ENCODE measurements at regions not wholly inside any gene's neighbourhood (a gene's known extent, or its start where the extent isn't known, plus 50 kb on each side); places are given as distances from the start of the nearest gene placed in this dataset.
"Not testable (repeated sequence)": the region's sequence is repeated elsewhere in the genome, so short reads cannot be mapped to it uniquely, and the experiment has no call there.

DNA sequence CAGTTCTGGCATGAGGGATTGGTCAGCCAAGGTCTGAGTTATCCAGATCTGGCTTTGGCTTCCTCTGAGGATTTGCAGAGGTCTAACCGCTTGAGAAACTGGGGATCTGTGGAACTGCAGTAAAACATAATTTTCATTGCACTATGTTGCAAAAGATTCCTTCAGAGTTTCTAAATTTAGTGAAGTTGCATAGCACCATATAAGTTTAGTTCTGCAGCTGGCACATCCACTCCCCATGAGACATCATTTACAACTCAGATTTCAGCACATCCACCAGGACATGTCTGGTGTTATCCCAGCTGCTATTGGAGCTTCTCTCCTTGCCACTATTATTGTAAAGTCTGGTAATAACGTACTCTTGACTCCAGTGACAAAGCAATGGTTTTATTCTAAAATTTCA lies 181.5 kb downstream of the CWF19L2 start:
- DNase-seq = no peak

GRCh38 chr11:107275632-107276031 lies 182.0 kb downstream of the CWF19L2 start:
- no peak for DNase-seq

DNA sequence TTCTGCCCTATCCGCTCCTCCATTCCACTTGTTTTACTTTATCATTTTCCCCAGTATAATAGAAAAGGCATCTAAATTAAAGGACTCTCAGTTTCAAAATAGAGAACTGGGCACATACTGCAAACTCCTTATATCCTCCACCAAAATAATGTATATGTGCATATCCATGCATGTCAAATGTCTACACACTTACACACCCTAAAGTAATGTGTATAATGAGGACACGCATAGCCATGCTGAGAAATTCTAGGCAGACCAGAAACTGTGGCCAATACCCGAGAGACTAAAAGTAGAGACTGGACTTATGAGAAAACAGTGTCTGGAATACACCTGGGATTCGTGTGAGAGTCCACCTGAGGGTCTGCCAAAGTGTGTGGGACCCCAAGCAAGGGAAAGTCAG lies 183.5 kb downstream of the CWF19L2 start:
- no peak for DNase-seq

- no peak for DNase-seq
Measured at GRCh38 chr11:107272561-107272960, 185.1 kb downstream of the CWF19L2 start.

DNA sequence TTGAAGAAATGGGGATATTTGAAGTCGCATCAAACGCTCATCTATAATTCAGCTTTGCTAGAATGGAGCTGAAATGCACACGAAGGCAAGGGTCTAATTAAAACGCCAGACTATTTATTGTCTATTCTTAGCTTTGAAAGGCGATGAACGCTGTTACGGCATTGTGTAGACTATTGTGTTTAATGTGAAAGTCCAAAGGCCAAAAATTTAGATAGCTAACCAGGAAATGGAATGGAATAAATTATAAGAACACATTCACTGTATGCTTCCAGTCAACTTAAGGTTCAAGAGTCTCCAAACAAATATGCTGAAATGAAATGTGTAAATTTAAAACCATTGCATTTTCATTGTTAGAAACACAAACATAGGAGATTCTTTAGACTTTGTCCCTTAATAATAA lies 186.2 kb downstream of the CWF19L2 start:
- no peak for DNase-seq

GRCh38 chr11:107268977-107269376 lies 188.6 kb downstream of the CWF19L2 start:
- DNase-seq = no peak

DNA sequence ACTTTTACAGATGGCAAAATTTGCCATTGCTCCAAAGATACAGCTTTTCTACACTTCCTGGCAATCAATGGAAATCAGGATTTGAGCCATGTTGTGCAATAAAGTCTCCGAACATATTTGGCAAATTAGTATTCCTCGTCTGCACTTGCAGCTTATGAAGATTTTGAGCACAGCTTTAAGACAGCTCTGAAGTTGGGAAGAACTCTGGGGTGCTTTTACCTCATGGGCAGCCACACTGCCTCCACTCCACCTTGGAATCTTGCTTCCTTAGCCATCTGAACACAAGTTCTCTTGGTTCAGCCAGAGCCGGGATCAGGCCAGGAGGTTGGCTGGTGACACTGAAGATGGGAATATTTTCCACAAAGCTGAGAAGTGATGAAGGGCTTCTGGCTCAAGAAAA lies 191.2 kb downstream of the CWF19L2 start:
- no peak for DNase-seq

- no peak for DNase-seq
Measured at GRCh38 chr11:107265591-107266121, 192.0 kb downstream of the CWF19L2 start.

- DNase-seq = no peak
Measured at GRCh38 chr11:107263844-107264563, 193.6 kb downstream of the CWF19L2 start.

DNA sequence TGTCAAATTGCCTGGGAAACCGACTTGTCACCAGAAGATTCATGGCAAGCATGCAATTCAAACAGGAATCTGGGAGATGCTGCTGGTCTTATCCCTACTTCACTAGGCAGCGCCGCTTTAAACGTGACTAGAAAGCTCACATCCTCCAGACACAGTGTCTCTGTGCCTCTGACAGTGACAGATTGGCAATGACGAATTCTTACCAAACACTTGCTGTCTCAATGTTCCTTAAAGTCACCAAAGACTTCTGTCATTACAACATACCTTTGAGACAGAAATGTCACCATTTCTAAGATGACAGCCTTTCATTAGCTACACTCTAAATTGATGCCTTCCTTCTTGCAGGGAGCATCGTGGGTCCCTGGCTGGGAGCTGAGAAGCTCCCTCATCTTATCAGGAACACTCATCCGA lies 197.8 kb downstream of the CWF19L2 start:
- DNase-seq = no peak

- no peak for DNase-seq
Measured at GRCh38 chr11:107257710-107258109, 199.9 kb downstream of the CWF19L2 start.

GRCh38 chr11:107253661-107254060 lies 204.0 kb downstream of the CWF19L2 start:
- DNase-seq = not testable (repeated sequence)

DNA sequence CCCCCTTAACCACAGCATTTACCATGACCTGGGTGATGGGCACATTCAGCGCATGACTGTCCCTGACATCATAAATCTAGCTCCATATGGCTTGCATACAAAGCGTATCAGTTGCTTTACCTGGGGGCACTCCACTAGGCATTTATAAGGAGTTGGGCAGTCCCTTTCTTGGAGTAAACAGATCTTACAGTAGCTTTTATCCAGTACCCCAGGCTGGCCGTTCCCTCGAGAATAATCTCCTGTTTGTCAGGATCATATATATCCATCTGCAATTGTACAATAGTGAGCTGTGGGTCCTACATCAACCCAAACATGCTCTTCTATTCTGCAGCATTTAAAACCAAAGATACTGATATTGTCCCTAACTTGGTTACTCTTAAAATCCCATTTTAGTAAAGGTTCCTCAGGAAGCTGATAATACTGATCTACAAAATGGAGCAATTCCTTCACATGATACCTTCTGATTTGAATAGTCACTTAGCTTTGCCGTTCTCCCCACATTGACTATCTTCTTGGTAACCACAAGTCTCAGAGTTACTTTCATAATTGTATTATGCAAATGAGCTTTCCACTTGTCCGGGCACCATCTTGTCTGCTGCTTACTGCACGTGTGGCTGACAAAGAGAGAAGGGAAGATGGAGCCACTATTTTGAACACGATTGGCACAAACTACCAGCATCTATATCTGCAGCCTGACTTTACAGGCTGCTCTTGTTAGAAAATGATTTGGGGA lies 205.0 kb downstream of the CWF19L2 start:
- no peak for DNase-seq

DNA sequence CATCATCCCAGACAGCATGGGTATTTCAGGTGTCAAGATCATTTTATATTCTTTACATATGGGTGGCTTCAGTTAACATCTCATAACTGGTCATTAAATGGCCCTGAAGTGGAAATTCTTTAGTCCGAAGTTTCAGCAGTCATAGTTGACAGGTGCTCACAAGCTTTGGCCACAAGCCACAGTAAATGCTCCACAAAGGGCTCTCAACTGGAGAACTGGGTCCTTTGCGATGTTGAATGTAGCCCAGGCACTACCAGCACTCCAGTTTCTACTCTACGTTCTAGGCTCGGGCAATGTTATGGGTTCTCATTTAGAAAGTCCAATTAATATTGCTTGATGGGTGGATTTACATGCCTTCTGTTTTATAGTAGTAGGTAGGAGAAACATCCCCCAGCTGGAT lies 206.3 kb downstream of the CWF19L2 start:
- DNase-seq = no peak

GRCh38 chr11:107250017-107250416 lies 207.6 kb downstream of the CWF19L2 start:
- DNase-seq = peak; percentile 5

DNA sequence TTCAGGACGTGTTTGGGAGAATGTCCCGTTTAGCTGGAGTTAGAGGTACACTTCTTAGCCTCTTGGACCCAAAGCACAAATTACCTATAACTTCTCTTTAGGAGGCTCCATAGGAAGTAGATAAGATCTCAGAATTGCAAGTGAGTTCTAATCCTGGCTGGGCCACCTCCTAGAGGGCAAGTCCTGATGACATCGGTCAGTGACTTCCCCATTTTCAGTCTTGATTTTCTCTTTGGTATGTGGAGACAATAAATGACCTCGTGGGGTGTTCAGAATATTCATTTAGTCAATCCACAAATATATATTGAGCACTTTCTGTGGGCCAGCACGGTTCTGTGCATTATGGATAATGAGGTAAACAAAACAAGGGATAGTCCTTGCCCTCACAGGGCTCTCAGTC lies 208.6 kb downstream of the CWF19L2 start:
- DNase-seq = no peak

DNA sequence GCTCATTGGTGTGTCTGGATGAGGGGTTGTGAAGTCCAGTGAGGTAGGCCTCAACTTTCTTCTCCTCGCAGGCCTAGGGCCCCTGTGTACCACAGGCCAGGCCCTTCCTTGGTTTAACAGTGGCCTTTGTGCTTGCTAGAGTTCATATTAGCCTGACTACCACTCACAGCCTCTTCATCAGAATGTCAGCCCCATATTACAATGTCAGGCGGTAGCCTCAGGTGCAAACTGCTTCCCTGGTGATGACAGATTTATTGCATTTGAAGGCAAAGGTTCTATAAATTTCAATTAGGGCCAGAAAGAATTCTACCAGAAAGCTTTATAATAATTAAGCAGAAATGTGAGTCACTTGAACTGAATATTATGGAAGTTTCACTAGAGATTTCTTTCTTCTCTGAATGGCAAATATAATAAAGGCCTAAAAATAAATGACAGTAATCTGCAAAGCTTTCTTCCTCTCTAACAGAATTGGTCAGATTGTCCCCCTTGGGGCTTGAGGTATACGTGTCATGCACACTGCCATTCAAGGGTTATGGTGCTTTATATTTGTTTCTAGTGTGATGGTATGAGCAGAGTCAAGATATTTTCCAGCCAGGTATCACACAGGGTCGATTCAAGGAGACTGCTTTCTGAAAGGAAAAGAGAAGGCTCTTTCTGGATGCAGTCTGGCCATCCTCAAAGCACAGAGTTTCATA lies 210.3 kb downstream of the CWF19L2 start:
- no peak for DNase-seq

DNA sequence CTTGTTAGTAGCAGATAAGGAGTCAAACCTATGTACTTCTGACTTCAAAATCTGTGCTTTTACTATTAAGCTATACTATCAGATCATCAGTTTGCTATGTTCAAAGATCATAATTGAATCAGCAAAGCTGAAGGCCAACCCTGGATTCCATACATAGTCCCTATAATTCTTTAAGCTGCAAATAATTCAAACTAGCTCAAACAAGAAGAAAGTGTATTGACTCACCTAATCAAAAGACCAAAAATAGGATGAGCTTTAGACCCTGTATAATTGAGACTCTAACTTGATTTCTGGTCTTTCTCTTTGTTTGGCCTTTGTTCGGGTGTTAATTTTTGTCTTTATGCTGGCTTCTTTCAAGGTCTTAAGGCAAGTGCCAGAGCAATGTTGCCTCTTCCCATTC lies 213.7 kb downstream of the CWF19L2 start:
- no peak for DNase-seq

GRCh38 chr11:107232451-107232850 lies 214.2 kb upstream of the GUCY1A2 start:
- no peak for DNase-seq

- DNase-seq = no peak
Measured at GRCh38 chr11:107224836-107225235, 206.6 kb upstream of the GUCY1A2 start.

- no peak for DNase-seq
Measured at GRCh38 chr11:107222916-107223460, 204.7 kb upstream of the GUCY1A2 start.

DNA sequence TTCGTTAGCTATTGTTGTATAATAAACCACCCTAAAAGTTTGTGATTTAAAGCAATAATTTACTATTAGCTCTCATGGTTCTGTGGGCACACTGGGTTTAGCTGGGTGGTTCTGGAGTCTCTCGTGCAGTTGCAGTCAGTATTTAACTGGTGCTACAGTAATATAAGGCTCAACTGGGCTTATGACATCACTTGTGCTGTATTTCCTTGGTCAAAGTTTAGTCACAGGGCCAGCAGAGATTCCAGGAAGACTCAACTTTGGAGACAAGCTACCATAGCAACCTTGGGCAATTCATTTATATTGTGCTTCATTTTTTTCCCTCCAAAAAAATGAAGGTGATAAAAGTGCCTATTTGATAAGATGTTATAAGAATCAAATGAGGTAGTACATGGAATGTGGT lies 204.2 kb upstream of the GUCY1A2 start:
- DNase-seq = no peak

GRCh38 chr11:107221748-107222285 lies 203.5 kb upstream of the GUCY1A2 start:
- no peak for DNase-seq
